NCI-H1930 (cell line): ENCODE measurements at regions not wholly inside any gene's neighbourhood (a gene's known extent, or its start where the extent isn't known, plus 50 kb on each side); places are given as distances from the start of the nearest gene placed in this dataset.

ENCODE experiments used
- DNase-seq, 2 experiments: peaks; one replicate each; lab custom pipeline; 2025; lab: John Stamatoyannopoulos, UW

DNA sequence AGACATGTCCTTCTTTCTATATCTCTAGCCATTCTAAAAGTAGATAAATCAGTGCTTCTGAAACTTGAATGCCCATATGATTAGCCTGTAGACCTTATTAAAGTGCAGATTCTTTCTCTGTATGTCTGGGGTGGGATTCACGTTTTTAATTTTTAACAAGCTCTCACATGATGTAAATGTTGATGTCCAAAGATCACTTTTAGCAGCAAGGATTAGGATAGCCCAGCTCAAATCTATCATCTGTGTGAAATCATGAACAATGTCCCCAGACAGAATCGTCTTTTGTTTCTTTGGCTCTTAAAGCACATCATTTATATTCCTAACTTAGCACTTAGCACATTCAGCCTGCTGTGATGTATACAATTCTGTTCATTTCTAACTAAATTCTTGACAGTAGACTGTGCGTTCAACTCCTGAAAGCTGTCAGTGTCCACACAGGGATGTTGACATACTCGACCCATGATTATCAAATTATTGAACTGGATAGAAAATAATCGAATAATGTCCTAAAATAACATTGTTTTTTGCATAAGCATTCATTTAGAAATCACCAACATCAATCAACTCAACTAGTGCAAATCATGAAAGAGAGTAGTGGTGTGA lies 102.1 kb upstream of the MLIP start:
- no peak for DNase-seq

- DNase-seq = no peak
Observed at GRCh38 chr6:54010340-54011276, 100.6 kb upstream of the MLIP start.

DNA sequence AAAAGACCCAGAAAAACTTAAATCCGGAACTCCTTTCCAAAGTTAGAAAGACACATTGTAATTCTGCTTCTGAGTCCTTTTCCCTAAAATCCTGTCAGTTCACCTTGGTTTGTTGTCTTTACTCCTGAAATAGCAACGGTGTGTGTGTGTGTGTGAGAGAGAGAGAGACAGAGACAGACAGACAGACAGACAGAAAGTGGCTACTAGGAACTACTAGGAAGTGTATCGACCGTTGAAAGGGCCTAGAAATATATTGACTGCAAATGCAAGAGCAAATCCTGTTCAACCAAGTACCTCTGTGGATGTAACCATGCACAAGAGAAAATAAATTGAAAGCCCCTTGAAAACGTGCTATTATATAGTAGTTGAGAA lies 100.0 kb upstream of the MLIP start:
- no peak for DNase-seq

- DNase-seq = peak in 1 of 2 experiments; percentile 2
Observed at GRCh38 chr6:54013966-54014365, 97.3 kb upstream of the MLIP start.

DNA sequence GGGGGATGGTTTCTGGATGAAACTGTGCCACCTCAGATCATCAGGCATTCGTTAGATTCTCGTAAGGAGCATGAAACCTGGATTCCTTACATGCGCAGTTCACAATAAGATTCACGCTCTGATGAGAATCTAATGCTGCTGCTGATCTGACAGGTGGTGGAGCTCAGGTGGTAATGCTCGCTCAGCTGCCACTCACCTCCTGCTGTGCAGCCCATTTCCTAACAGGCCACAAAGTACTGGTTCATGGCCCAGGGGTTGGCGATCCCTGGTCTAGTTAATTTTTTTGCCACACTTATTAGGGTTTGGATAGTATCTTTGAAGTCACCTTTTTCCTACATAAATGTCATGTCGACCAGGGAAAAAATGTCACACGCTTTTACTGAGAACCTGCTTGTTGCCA lies 96.8 kb upstream of the MLIP start:
- no peak for DNase-seq

DNA sequence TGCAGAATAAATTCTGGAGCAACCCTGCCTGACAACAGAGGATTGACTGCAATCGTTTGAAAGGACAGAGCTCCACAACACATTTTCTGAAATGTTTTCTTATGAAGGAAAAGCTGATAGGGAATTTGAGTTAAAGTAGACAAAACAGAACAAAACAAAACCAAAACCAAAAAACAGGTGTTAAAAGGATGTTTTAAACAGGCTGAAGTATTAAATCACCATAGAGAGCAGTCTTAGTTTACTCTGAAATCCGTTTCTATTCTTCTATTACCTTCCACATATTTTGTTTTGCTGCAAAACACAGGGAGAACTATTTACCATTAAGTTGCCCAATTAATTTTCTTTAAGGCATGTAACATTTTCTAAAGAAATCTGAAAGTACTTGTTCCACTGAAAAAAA lies 93.4 kb upstream of the MLIP start:
- no peak for DNase-seq

DNA sequence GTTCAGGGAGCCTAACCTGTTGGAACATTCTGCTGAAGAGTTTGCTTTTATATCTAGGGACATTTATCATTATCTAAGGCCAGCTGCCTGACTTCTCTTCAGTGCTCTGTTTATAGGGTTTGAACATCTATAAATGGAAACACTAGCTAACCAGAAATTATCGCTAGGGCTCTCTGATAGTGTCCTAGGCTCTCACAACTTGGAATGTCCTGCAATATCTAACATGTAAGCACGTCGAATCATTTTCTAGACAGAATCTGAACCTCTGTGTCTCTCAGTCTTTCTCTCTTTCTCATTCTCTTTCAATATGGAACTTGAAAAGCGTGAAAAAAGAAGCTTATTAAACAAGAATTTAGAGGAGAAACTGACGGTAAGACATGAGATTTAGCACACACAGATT lies 92.5 kb upstream of the MLIP start:
- no peak for DNase-seq

DNA sequence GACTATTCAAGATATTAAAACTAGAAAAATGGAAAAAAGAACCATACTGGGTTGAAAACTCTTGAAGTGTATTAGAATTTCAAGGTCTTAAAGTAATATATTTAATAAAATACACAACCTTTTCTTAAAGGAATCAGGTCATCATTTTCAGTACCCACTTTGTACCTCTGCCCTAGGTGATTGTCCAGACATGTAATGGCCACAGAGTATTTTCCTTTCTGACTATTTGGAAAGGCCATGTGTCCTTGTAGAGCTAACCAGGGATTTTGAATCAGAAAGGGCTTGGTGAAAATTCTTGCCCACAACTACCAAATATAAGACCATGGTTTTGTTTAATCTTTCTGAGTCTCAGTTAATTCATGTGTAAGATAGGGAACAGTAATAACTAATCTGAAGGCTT lies 91.4 kb upstream of the MLIP start:
- DNase-seq = no peak

DNA sequence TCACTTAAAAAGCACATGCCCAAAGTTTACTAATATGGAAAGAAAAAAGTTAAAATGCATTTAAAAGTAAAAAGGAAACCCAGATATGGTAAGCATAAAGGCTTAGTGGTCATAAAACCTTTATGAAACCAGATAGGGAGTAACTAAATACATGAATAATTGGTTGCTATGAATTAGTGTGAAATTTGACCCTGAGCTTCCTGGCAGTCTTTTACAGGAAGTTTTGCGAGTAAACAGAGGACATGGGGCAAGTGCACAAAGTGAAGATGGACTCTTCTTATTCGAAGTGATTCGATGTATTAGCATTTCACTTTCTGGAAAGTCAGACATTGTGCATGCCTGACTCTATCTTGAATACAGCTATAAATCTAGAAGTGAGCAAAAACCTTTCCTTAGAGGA lies 90.9 kb upstream of the MLIP start:
- DNase-seq = no peak

- DNase-seq = no peak
Observed at GRCh38 chr6:54026652-54027400, 84.4 kb upstream of the MLIP start.

DNA sequence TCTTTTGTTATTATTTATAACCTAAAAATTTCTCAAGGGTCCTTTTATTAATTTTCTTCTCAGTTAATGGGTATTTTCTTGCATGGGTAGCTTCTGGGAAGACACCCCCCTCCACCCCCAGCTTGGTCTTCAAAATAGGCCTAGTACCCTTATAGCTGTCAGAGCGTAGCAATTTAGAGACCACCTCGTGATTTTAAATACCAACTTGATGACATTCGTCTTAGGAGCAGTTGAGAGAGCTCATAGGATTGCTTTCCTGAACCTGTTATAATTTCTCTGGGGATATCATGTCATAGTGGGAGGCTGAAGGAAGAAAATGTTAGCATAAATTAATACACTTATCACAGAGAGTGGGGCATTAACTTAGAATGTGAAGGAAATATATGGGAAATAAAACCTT lies 83.1 kb upstream of the MLIP start:
- no peak for DNase-seq

DNA sequence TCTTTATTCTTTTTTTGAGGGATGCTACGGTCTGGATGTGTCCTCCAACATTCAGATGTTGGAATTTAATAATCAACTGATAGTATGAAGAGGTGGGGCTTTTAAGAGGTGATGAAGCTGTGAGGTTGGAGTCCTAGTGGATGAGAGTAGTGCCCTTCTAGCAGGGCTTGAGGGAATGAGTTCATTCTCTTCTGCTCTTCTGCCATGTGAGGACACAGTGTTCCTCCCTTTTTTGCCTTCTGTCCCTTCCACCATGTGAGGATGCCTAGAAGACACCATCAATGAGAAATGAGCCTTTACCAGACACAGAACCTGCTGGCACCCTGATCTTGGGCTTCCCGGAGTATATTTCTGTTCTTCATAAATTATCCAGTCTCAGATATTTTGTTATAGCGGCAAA lies 82.1 kb upstream of the MLIP start:
- DNase-seq = no peak

DNA sequence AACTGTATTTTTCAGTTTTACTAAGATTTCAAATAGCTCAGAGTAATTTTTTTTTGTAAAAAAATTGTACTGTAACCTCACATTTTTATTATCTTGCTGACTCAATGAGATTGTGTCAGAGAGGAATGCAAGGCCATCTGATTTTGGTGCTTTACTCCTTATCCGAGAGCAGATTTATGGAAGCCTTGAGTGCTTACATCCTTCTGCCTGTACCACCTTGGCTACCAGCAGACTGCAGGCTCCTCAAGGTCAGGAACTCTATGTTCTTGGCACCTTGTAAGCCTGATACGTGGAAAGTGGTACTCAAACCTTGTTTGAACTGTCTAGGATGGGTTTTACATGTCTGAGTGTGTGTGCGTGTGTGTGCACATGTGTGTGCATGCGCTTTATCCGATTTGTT lies 80.1 kb upstream of the MLIP start:
- DNase-seq = no peak

GRCh38 chr6:54037277-54037779 lies 73.9 kb upstream of the MLIP start:
- no peak for DNase-seq

- DNase-seq = no peak
Observed at GRCh38 chr6:54040545-54040944, 70.7 kb upstream of the MLIP start.

GRCh38 chr6:54041239-54041638 lies 70.0 kb upstream of the MLIP start:
- DNase-seq = no peak

DNA sequence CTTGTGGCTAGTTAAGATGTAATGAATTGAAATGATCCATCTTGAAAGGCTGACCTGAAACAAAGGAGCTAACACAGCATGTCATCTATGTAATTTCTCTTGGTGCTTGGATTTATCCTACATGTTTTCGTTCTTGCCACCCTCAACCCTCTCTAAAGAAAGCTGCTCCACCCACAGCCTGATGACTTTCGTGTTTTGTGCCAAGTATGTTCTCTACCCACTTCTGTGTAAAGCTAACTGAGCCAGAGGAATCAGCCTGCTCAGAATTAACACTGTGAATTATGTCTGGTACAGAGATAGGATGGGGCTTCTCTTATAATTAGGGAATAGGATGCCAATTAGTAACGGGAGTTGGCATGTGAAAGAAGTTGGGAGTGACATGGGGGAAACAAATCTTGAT lies 67.9 kb upstream of the MLIP start:
- no peak for DNase-seq

GRCh38 chr6:54044059-54044458 lies 67.2 kb upstream of the MLIP start:
- no peak for DNase-seq

- no peak for DNase-seq
Observed at GRCh38 chr6:54048782-54049181, 62.5 kb upstream of the MLIP start.

GRCh38 chr6:54050750-54051149 lies 60.5 kb upstream of the MLIP start:
- no peak for DNase-seq

DNA sequence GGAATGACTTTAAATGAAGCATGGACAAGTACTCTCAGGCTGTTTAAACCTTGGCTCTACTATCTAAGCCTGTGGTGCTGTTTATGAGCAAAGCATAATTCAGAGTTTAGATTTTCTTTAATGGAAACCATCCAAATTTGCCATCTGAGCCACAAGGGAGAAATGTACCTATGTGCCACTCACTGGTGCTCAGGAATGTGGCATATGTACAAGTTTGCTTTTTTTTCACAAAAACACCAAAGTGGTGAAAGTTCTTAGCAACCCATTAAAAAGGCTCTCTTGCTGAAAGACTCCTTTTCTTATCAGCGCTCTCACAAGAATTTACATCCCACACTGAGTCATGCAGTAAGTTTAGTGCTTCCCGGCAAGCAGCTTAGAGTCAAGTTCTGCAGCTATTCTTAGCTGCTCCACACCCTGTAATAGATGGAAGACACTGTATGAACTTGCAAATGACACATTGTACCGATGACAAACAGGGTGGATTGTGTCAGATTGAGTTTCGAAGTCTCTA lies 57.3 kb upstream of the MLIP start:
- DNase-seq = no peak

DNA sequence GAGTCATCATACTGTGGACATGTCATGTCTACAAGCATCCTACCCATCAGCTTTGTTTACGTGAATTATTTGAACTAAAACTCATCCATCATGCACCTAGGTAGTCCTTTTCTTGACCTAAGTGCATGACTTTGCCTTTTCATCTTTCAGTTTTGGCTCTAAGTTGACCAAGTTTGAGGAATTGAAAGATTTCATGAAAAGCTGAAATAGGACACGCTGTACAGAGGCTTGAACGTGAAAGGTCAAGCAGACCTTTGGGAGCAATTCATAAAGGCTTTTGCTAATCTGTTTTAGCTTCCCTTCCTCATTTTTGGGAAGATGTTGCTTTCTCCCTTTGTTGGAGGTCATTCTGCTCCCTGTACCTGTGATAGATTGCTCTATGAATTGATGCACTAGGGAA lies 55.1 kb upstream of the MLIP start:
- no peak for DNase-seq

GRCh38 chr6:54057058-54057457 lies 54.2 kb upstream of the MLIP start:
- DNase-seq = no peak
